A549 (cell line): ENCODE measurements at regions not wholly inside any gene's neighbourhood (a gene's known extent, or its start where the extent isn't known, plus 50 kb on each side); places are given as distances from the start of the nearest gene placed in this dataset.

Experiments used
- ATAC-seq, 2 experiments: fragments of 200-7000 bp in 1 of 2; fragments of >200 bp in 1 of 2; cut with Nextera tagmentation in 1 of 2; cut with Tn5 transposase in 1 of 2; 3 replicates each; pipeline versions ENCODE4 v1.8.0 to v1.9.1; 2018 to 2020; ENCODE audit warnings: mild to moderate bottlenecking in 1 of 2, moderate library complexity in 1 of 2
- CTCF ChIA-PET: fragments of 300-600 bp; sonication (Branson Sonifier 250); formaldehyde crosslinking; extraction: SDS; loops from one replicate; lab custom pipeline; 2021; ENCODE audit warnings: antibody characterized with exemption, inconsistent platforms; lab: Yijun Ruan, JAX
- POLR2A ChIA-PET: fragments of 350-600 bp; formaldehyde crosslinking; extraction: SDS; loops from one replicate; lab custom pipeline; 2021; ENCODE audit warnings: antibody characterized with exemption, inconsistent platforms; lab: Yijun Ruan, JAX
- DNase-seq, 2 experiments: peaks; one replicate each; pipeline versions ENCODE4 v3.0.0 to v3.0.0-alpha.2; 2011 to 2016; ENCODE audit warnings: low read depth in 1 of 2, low spot score in 1 of 2
- FAIRE-seq: peaks from 2 replicates; lab custom pipeline; 2011; peaks lifted over from hg19 to GRCh38; lab: Jason Lieb, UNC
- H3K27ac ChIP-seq, 2 experiments: fragments of >200 bp; sonication (Bioruptor Twin); formaldehyde crosslinking; 3 replicates each; pipeline ENCODE4 v1.5.1; 2016 to 2017
- H3K4me1 ChIP-seq: fragments of >200 bp; sonication (Bioruptor Twin); formaldehyde crosslinking; 3 replicates; pipeline ENCODE4 v1.6.1; 2016
- H3K4me2 ChIP-seq: fragments of >200 bp; sonication (Bioruptor Twin); formaldehyde crosslinking; 3 replicates; pipeline ENCODE4 v1.6.1; 2016
- H3K4me3 ChIP-seq: fragments of >200 bp; sonication (Bioruptor Twin); formaldehyde crosslinking; 3 replicates; pipeline ENCODE4 v1.5.1; 2016
- H3K9me3 ChIP-seq: fragments of >200 bp; sonication (Bioruptor Twin); formaldehyde crosslinking; 3 replicates; pipeline ENCODE4 v1.6.1; 2016
- CEBPB ChIP-seq, 2 experiments: fragments of >200 bp in 1 of 2; sonication (Bioruptor Twin) in 1 of 2; formaldehyde crosslinking in 1 of 2; IDR thresholded peaks; 2 replicates each; pipeline ENCODE4 v1.6.1; 2012 to 2016
- EHMT2 ChIP-seq: fragments of 200-600 bp; sonication (generic); IDR thresholded peaks from 2 replicates; pipeline ENCODE4 v1.6.1; 2016; ENCODE audit warnings: antibody characterized with exemption, low read depth, mild to moderate bottlenecking, moderate library complexity
- EP300 ChIP-seq, 2 experiments: fragments of >200 bp; sonication (Bioruptor Twin); formaldehyde crosslinking; IDR thresholded peaks; 2 replicates in 1 of 2; 3 replicates in 1 of 2; pipeline ENCODE4 v1.6.1; 2016 to 2017
- ESRRA ChIP-seq: fragments of 150-350 bp; IDR thresholded peaks from 2 replicates; pipeline ENCODE4 v1.6.1; 2014; ENCODE audit warnings: mild to moderate bottlenecking, low read length, borderline replicate concordance
- FOSL2 ChIP-seq, 2 experiments: fragments of 450-650 bp in 1 of 2; fragments of >200 bp in 1 of 2; sonication (Bioruptor Twin) in 1 of 2; formaldehyde crosslinking; IDR thresholded peaks; 2 replicates each; pipeline versions ENCODE4 v1.5.0 to v1.6.1; 2016 to 2020; ENCODE audit warnings: mild to moderate bottlenecking in 1 of 2, moderate library complexity in 1 of 2
- HEYL ChIP-seq: fragments of 250-450 bp; sonication (Bioruptor Pico); IDR thresholded peaks from 2 replicates; pipeline ENCODE4 v1.8.0; 2021; ENCODE audit warnings: mild to moderate bottlenecking, moderate library complexity
- HOXA7 ChIP-seq: fragments of 250-450 bp; sonication (Bioruptor Pico); IDR thresholded peaks from 2 replicates; pipeline ENCODE4 v1.5.0; 2020; ENCODE audit warnings: mild to moderate bottlenecking, moderate library complexity
- JUNB ChIP-seq: fragments of >200 bp; sonication (Bioruptor Twin); formaldehyde crosslinking; IDR thresholded peaks from 2 replicates; pipeline ENCODE4 v1.6.1; 2016
- KDM1A ChIP-seq: fragments of 200-600 bp; sonication (generic); IDR thresholded peaks from 2 replicates; pipeline ENCODE4 v1.6.1; 2016; ENCODE audit warnings: low read depth, mild to moderate bottlenecking
- MAFK ChIP-seq: fragments of 450-650 bp; IDR thresholded peaks from 2 replicates; pipeline ENCODE4 v1.6.1; 2014; ENCODE audit not compliant: partially characterized antibody
- MAX ChIP-seq: IDR thresholded peaks from 2 replicates; pipeline ENCODE4 v1.6.1; 2012
- MAZ ChIP-seq: fragments of 150-350 bp; IDR thresholded peaks from 2 replicates; pipeline ENCODE4 v1.6.1; 2014; ENCODE audit warnings: antibody characterized with exemption, low read depth, low read length, borderline replicate concordance
- RARB ChIP-seq: fragments of 250-450 bp; sonication (Bioruptor Pico); IDR thresholded peaks from 2 replicates; pipeline ENCODE4 v1.8.0; 2021; ENCODE audit warnings: mild to moderate bottlenecking, moderate library complexity
- RNF2 ChIP-seq: fragments of 200-600 bp; sonication (generic); IDR thresholded peaks from 2 replicates; pipeline ENCODE4 v1.6.1; 2016; ENCODE audit warnings: low read depth, mild to moderate bottlenecking, antibody characterized with exemption, moderate library complexity, borderline replicate concordance
- SREBF2 ChIP-seq: fragments of 450-650 bp; IDR thresholded peaks from 2 replicates; pipeline ENCODE4 v1.6.1; 2014; ENCODE audit warnings: mild to moderate bottlenecking, moderate library complexity
- USF2 ChIP-seq: fragments of 450-650 bp; IDR thresholded peaks from 2 replicates; pipeline ENCODE4 v1.6.1; 2014; ENCODE audit warnings: antibody characterized with exemption
- ZC3H11A ChIP-seq: fragments of 450-650 bp; IDR thresholded peaks from 2 replicates; pipeline ENCODE4 v1.6.1; 2014; ENCODE audit warnings: antibody characterized with exemption, mild to moderate bottlenecking
- ZFP36 ChIP-seq: fragments of 450-650 bp; IDR thresholded peaks from 2 replicates; pipeline ENCODE4 v1.6.1; 2014; ENCODE audit warnings: borderline replicate concordance; ENCODE audit not compliant: partially characterized antibody
- ZNF302 ChIP-seq: fragments of 250-450 bp; sonication (Bioruptor Pico); IDR thresholded peaks from 2 replicates; pipeline ENCODE4 v1.9.0; 2021; ENCODE audit warnings: inconsistent platforms, mild to moderate bottlenecking, moderate library complexity
- ZSCAN20 ChIP-seq: fragments of 250-450 bp; sonication (Bioruptor Pico); IDR thresholded peaks from 2 replicates; pipeline ENCODE4 v1.8.0; 2022; ENCODE audit warnings: mild to moderate bottlenecking, moderate library complexity
- WGBS: methylation state at CpG from one replicate; pipeline ENCODE4 v1.1.6; 2017; ENCODE audit errors: missing lambda C conversion rate; 5-methylcytosine and 5-hydroxymethylcytosine counted together
- TF ChIP-seq, protein P1 (sequence below): fragments of 250-450 bp; sonication (Bioruptor Pico); IDR thresholded peaks from 2 replicates; pipeline ENCODE4 v1.5.0; 2021; ENCODE audit warnings: mild to moderate bottlenecking, moderate library complexity, borderline replicate concordance
- TF ChIP-seq, protein P2 (sequence below): fragments of 250-450 bp; sonication (Bioruptor Pico); IDR thresholded peaks from 2 replicates; pipeline ENCODE4 v1.5.0; 2020; ENCODE audit warnings: low read depth, mild to moderate bottlenecking, moderate library complexity
- TF ChIP-seq, protein P3 (sequence below): fragments of 200-600 bp; sonication (generic); IDR thresholded peaks from 2 replicates; pipeline ENCODE4 v1.6.1; 2016; ENCODE audit warnings: antibody characterized with exemption, mild to moderate bottlenecking, moderate library complexity

- H3K27ac ChIP-seq: peak overlapping the region; percentile 43 to 61; a peak in 5 of 6 replicates
- no peak overlapping the region for H3K4me3 ChIP-seq
- POLR2A ChIA-PET: no interaction called here
- CTCF ChIA-PET: no interaction called here
- 6% methylated on average over 5 of the region's 5 CpGs for WGBS
- ATAC-seq (peak; percentile 75 to 76; a peak in 5 of 6 replicates), DNase-seq (peak in 1 of 2 experiments; percentile 50), FAIRE-seq (no peak)
- H3K4me2 ChIP-seq: peak overlapping the region; percentile 67
- no peak for TF ChIP-seq ESRRA
- no peak for TF ChIP-seq HOXA7
- TF ChIP-seq RARB (CRISPR knock-in tag): no peak
- peak; percentile 84 to 88 for TF ChIP-seq CEBPB (IDR thresholded peaks at IDR 0.05)
- H3K9me3 ChIP-seq: no peaks in the 10 kb centered on the region
- peaks cover 49% of the 10 kb centered on the region for H3K4me1 ChIP-seq
These were observed 92.2 kb upstream of the RAPGEF2 start for GRCh38 chr4:159010563-159011260.

DNA sequence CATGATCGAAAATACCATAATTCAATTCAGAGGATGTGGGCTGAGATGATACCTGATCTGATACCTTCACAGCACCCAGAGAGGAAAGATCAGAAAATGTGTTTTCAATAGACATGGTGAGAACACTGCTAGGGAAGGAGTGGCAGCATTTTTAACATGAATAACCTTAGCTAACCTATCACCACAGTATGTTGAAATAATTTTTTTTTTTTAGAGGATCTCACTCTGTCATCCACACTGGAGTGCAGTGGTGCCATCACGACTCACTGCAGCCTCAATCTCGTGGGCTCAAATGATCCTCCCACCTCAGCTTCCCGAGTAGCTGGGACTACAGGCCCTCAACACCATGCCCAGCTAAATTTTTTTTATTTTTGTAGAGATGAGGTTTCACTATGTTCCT is 90.5 kb upstream of the RAPGEF2 start:
- peak overlapping the region in 1 of 2 experiments; percentile 16; a peak in 1 of 6 replicates for H3K27ac ChIP-seq
- peak in 1 of 2 experiments; percentile 48; a peak in 3 of 6 replicates for ATAC-seq
- CTCF ChIA-PET: no interaction called here

More for the DNA sequence above, 90.5 kb upstream of the RAPGEF2 start:
- H3K4me2 ChIP-seq: peak overlapping the region; percentile 31; the same call in 1 of the 3 replicates
- DNase-seq (peak in 1 of 2 experiments; percentile 17), FAIRE-seq (no peak)
- no peak overlapping the region for H3K4me3 ChIP-seq
- POLR2A ChIA-PET: no interaction called here
- TF ChIP-seq, protein P1, sequence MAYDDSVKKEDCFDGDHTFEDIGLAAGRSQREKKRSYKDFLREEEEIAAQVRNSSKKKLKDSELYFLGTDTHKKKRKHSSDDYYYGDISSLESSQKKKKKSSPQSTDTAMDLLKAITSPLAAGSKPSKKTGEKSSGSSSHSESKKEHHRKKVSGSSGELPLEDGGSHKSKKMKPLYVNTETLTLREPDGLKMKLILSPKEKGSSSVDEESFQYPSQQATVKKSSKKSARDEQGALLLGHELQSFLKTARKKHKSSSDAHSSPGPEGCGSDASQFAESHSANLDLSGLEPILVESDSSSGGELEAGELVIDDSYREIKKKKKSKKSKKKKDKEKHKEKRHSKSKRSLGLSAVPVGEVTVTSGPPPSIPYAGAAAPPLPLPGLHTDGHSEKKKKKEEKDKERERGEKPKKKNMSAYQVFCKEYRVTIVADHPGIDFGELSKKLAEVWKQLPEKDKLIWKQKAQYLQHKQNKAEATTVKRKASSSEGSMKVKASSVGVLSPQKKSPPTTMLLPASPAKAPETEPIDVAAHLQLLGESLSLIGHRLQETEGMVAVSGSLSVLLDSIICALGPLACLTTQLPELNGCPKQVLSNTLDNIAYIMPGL (CRISPR knock-in tag): no peak
- TF ChIP-seq EHMT2: no peak
- TF ChIP-seq ZC3H11A: no peak
- TF ChIP-seq MAFK: no peak
- TF ChIP-seq RNF2: no peak
- TF ChIP-seq, protein P2, sequence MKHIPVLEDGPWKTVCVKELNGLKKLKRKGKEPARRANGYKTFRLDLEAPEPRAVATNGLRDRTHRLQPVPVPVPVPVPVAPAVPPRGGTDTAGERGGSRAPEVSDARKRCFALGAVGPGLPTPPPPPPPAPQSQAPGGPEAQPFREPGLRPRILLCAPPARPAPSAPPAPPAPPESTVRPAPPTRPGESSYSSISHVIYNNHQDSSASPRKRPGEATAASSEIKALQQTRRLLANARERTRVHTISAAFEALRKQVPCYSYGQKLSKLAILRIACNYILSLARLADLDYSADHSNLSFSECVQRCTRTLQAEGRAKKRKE (CRISPR knock-in tag): no peak
- no peak for TF ChIP-seq SREBF2
- TF ChIP-seq KDM1A: no peak
- no peak for TF ChIP-seq ZNF302 (CRISPR knock-in tag)
- no peak for TF ChIP-seq HEYL
- no peak for TF ChIP-seq RARB (CRISPR knock-in tag)
- TF ChIP-seq MAX: no peak
- no peak for TF ChIP-seq USF2
- TF ChIP-seq FOSL2 (IDR thresholded peaks at IDR 0.05): no peak
- TF ChIP-seq FOSL2 (CRISPR knock-in tag; IDR thresholded peaks at IDR 0.05): no peak
- TF ChIP-seq JUNB: no peak
- no peak for TF ChIP-seq MAZ
- TF ChIP-seq ZFP36: no peak
- no peak for TF ChIP-seq ZSCAN20 (CRISPR knock-in tag)
- TF ChIP-seq EP300 (IDR thresholded peaks at IDR 0.05): no peak
- TF ChIP-seq, protein P3, sequence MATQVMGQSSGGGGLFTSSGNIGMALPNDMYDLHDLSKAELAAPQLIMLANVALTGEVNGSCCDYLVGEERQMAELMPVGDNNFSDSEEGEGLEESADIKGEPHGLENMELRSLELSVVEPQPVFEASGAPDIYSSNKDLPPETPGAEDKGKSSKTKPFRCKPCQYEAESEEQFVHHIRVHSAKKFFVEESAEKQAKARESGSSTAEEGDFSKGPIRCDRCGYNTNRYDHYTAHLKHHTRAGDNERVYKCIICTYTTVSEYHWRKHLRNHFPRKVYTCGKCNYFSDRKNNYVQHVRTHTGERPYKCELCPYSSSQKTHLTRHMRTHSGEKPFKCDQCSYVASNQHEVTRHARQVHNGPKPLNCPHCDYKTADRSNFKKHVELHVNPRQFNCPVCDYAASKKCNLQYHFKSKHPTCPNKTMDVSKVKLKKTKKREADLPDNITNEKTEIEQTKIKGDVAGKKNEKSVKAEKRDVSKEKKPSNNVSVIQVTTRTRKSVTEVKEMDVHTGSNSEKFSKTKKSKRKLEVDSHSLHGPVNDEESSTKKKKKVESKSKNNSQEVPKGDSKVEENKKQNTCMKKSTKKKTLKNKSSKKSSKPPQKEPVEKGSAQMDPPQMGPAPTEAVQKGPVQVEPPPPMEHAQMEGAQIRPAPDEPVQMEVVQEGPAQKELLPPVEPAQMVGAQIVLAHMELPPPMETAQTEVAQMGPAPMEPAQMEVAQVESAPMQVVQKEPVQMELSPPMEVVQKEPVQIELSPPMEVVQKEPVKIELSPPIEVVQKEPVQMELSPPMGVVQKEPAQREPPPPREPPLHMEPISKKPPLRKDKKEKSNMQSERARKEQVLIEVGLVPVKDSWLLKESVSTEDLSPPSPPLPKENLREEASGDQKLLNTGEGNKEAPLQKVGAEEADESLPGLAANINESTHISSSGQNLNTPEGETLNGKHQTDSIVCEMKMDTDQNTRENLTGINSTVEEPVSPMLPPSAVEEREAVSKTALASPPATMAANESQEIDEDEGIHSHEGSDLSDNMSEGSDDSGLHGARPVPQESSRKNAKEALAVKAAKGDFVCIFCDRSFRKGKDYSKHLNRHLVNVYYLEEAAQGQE: no peak
- H3K4me1 ChIP-seq: peaks cover 40% of the 10 kb centered on the region
- H3K9me3 ChIP-seq: no peaks in the 10 kb centered on the region
- 33% methylated on average over 4 of the region's 4 CpGs for WGBS
